ENCODE measurements at regions not wholly inside any gene's neighbourhood (a gene's known extent, or its start where the extent isn't known, plus 50 kb on each side); places are given as distances from the start of the nearest gene placed in this dataset.

- no peak for DNase-seq (ENCODE audit: low read depth)
- H3K4me3 ChIP-seq (ENCODE audit: low read depth, low read length) = no peak overlapping the region
Measured at GRCh38 chr3:22928216-22929110, 274.7 kb upstream of the UBE2E2 start.

GRCh38 chr3:22933051-22933840 is 269.9 kb upstream of the UBE2E2 start:
- DNase-seq (ENCODE audit: low read depth) = no peak
- H3K4me3 ChIP-seq (ENCODE audit: low read depth, low read length) = no peak overlapping the region

- H3K4me3 ChIP-seq (ENCODE audit: low read depth, low read length) = no peak overlapping the region
- no peak for DNase-seq (ENCODE audit: low read depth)
Measured at GRCh38 chr3:22933841-22934116, 269.3 kb upstream of the UBE2E2 start.

GRCh38 chr3:22935040-22935439 is 268.1 kb upstream of the UBE2E2 start:
- no peak for DNase-seq (ENCODE audit: low read depth)
- H3K4me3 ChIP-seq (ENCODE audit: low read depth, low read length) = no peak overlapping the region

- no peak for DNase-seq (ENCODE audit: low read depth)
- H3K4me3 ChIP-seq (ENCODE audit: low read depth, low read length) = no peak overlapping the region
Measured at GRCh38 chr3:22937536-22937935, 265.6 kb upstream of the UBE2E2 start.

GRCh38 chr3:22938739-22939138 is 264.4 kb upstream of the UBE2E2 start:
- DNase-seq (ENCODE audit: low read depth) = no peak
- no peak overlapping the region for H3K4me3 ChIP-seq (ENCODE audit: low read depth, low read length)

- DNase-seq (ENCODE audit: low read depth) = peak; percentile 18
Measured at GRCh38 chr3:22939349-22939748, 263.8 kb upstream of the UBE2E2 start.

GRCh38 chr3:22940285-22940684 is 262.8 kb upstream of the UBE2E2 start:
- no peak overlapping the region for H3K4me3 ChIP-seq (ENCODE audit: low read depth, low read length)
- DNase-seq (ENCODE audit: low read depth) = no peak

More at GRCh38 chr3:22939349-22939748, 263.8 kb upstream of the UBE2E2 start:
- H3K4me3 ChIP-seq (ENCODE audit: low read depth, low read length) = no peak overlapping the region

GRCh38 chr3:22942981-22943380 is 260.1 kb upstream of the UBE2E2 start:
- DNase-seq (ENCODE audit: low read depth) = no peak
- H3K4me3 ChIP-seq (ENCODE audit: low read depth, low read length) = no peak overlapping the region

GRCh38 chr3:22947851-22948250 is 255.3 kb upstream of the UBE2E2 start:
- H3K4me3 ChIP-seq (ENCODE audit: low read depth, low read length) = no peak overlapping the region
- no peak for DNase-seq (ENCODE audit: low read depth)

GRCh38 chr3:22951910-22952309 is 251.2 kb upstream of the UBE2E2 start:
- DNase-seq (ENCODE audit: low read depth) = no peak

GRCh38 chr3:22952860-22953259 is 250.3 kb upstream of the UBE2E2 start:
- H3K4me3 ChIP-seq (ENCODE audit: low read depth, low read length) = no peak overlapping the region
- DNase-seq (ENCODE audit: low read depth) = no peak

More at GRCh38 chr3:22951910-22952309, 251.2 kb upstream of the UBE2E2 start:
- no peak overlapping the region for H3K4me3 ChIP-seq (ENCODE audit: low read depth, low read length)

GRCh38 chr3:22959593-22959992 is 243.5 kb upstream of the UBE2E2 start:
- no peak for DNase-seq (ENCODE audit: low read depth)
- H3K4me3 ChIP-seq (ENCODE audit: low read depth, low read length) = no peak overlapping the region

GRCh38 chr3:22960105-22960984 is 242.8 kb upstream of the UBE2E2 start:
- DNase-seq (ENCODE audit: low read depth) = no peak
- no peak overlapping the region for H3K4me3 ChIP-seq (ENCODE audit: low read depth, low read length)

GRCh38 chr3:22962244-22962643 is 240.9 kb upstream of the UBE2E2 start:
- no peak for DNase-seq (ENCODE audit: low read depth)
- no peak overlapping the region for H3K4me3 ChIP-seq (ENCODE audit: low read depth, low read length)

GRCh38 chr3:22966349-22966748 is 236.8 kb upstream of the UBE2E2 start:
- no peak for DNase-seq (ENCODE audit: low read depth)
- no peak overlapping the region for H3K4me3 ChIP-seq (ENCODE audit: low read depth, low read length)

- no peak for DNase-seq (ENCODE audit: low read depth)
Measured at GRCh38 chr3:22969276-22969675, 233.9 kb upstream of the UBE2E2 start.

GRCh38 chr3:22971497-22971896 is 231.6 kb upstream of the UBE2E2 start:
- no peak overlapping the region for H3K4me3 ChIP-seq (ENCODE audit: low read depth, low read length)
- no peak for DNase-seq (ENCODE audit: low read depth)

More at GRCh38 chr3:22969276-22969675, 233.9 kb upstream of the UBE2E2 start:
- H3K4me3 ChIP-seq (ENCODE audit: low read depth, low read length) = no peak overlapping the region

- H3K4me3 ChIP-seq (ENCODE audit: low read depth, low read length) = no peak overlapping the region
- no peak for DNase-seq (ENCODE audit: low read depth)
Measured at GRCh38 chr3:22977042-22977441, 226.1 kb upstream of the UBE2E2 start.

Measured in skeletal muscle cell (primary cell).